ENCODE measurements at regions not wholly inside any gene's neighbourhood (a gene's known extent, or its start where the extent isn't known, plus 50 kb on each side); places are given as distances from the start of the nearest gene placed in this dataset.

DNA sequence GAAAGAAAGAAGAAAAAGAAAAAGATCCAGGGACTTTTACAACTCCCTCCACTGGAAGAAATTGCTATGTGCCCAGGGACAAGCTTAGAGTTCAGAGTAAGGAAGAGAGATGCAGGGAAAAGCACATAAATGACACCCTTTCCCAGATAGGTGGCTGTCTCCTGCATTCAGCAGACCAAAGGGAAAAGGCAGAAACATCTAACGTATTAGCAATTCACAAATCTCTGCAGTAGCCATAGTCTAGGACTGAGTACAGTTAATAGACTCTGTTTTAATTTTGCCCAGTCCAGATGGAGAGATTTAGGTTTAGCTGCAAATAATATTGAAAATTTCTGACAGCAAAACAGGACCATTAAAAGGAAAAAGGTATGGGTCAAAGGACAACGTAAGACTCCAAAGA, 71.3 kb upstream of the TNFRSF21 start:
- H3K36me3 ChIP-seq (ENCODE audit: insufficient read depth, low read length) = no peaks in the 10 kb centered on the region
- CTCF ChIA-PET (ENCODE audit: unreplicated experiment) = interaction anchor here (1.0 kb wide), 1 partner anchor 236 kb away, joined by 3 read pairs; no protein-coding TSS in a partner anchor
- no peak overlapping the region for H2AFZ ChIP-seq (ENCODE audit: low read length)
- DNase-seq (ENCODE audit: low spot score) = no peak
- H3K4me1 ChIP-seq (ENCODE audit: insufficient read depth, low read length, poor library complexity, severe bottlenecking) = peaks cover 6% of the 10 kb centered on the region
- H3K79me2 ChIP-seq (ENCODE audit: insufficient read depth, low read depth, low read length) = no peaks in the 10 kb centered on the region
- H3K9me3 ChIP-seq (ENCODE audit: low read length) = peaks cover 7% of the 10 kb centered on the region; the same call in 1 of the 2 replicates
- intact Hi-C loops (cut with micrococcal nuclease; ENCODE audit: unreplicated experiment) = no loop called here
- no peak overlapping the region for H3K4me2 ChIP-seq (ENCODE audit: low read length)
- H4K20me1 ChIP-seq (ENCODE audit: insufficient read depth, low read length) = no peaks in the 10 kb centered on the region
- TF ChIP-seq EZH2phosphoT487 (IDR thresholded peaks at IDR 0.05; ENCODE audit: borderline replicate concordance, low read depth, low read length) (no peak), CTCF (conservative IDR thresholded peaks at IDR 0.05; ENCODE audit: low read length) (no peak)
- no TSS peak for BruUV-seq (replicated peaks)
- POLR2A ChIA-PET = interaction anchor here (0.5 to 1.8 kb wide), 7 partner anchors 9 to 749 kb away, joined by 3 to 8 read pairs (median 5); no protein-coding TSS in a partner anchor
- H3K27ac ChIP-seq (ENCODE audit: low read depth, low read length, poor library complexity, severe bottlenecking) = no peak overlapping the region
- H3K4me3 ChIP-seq (ENCODE audit: low read depth, low read length, poor library complexity, severe bottlenecking) = no peak overlapping the region
- no peaks in the 10 kb centered on the region for H3K9me2 ChIP-seq (ENCODE audit: insufficient read depth, low read length)

GRCh38 chr6:47383360-47383759, 73.7 kb upstream of the TNFRSF21 start:
- H4K20me1 ChIP-seq (ENCODE audit: insufficient read depth, low read length) = no peaks in the 10 kb centered on the region
- H3K9me3 ChIP-seq (ENCODE audit: low read length) = peaks cover 25% of the 10 kb centered on the region; the same call in 1 of the 2 replicates
- DNase-seq (ENCODE audit: low spot score) = no peak
- no peak overlapping the region for H3K4me3 ChIP-seq (ENCODE audit: low read depth, low read length, poor library complexity, severe bottlenecking)
- H3K36me3 ChIP-seq (ENCODE audit: insufficient read depth, low read length) = no peaks in the 10 kb centered on the region; the same call in 1 of the 2 replicates
- H3K4me1 ChIP-seq (ENCODE audit: insufficient read depth, low read length, poor library complexity, severe bottlenecking) = no peaks in the 10 kb centered on the region
- CTCF ChIA-PET (ENCODE audit: unreplicated experiment) = no interaction called here
- H3K4me2 ChIP-seq (ENCODE audit: low read length) = no peak overlapping the region
- H3K9me2 ChIP-seq (ENCODE audit: insufficient read depth, low read length) = no peaks in the 10 kb centered on the region
- no peak overlapping the region for H3K27ac ChIP-seq (ENCODE audit: low read depth, low read length, poor library complexity, severe bottlenecking)
- POLR2A ChIA-PET = no interaction called here
- no peak overlapping the region for H2AFZ ChIP-seq (ENCODE audit: low read length)
- intact Hi-C loops (cut with micrococcal nuclease; ENCODE audit: unreplicated experiment) = no loop called here
- BruUV-seq (replicated peaks) = no TSS peak
- TF ChIP-seq CTCF (conservative IDR thresholded peaks at IDR 0.05; ENCODE audit: low read length) = no peak
- no peak for TF ChIP-seq EZH2phosphoT487 (IDR thresholded peaks at IDR 0.05; ENCODE audit: borderline replicate concordance, low read depth, low read length)
- no peaks in the 10 kb centered on the region for H3K79me2 ChIP-seq (ENCODE audit: insufficient read depth, low read depth, low read length)

GRCh38 chr6:47391675-47392074, 82.0 kb upstream of the TNFRSF21 start:
- no TSS peak for BruUV-seq (replicated peaks)
- Histone ChIP-seq H3K9me2 (ENCODE audit: insufficient read depth, low read length) (no peaks in the 10 kb centered on the region), H3K36me3 (ENCODE audit: insufficient read depth, low read length) (no peaks in the 10 kb centered on the region; the same call in 1 of the 2 replicates), H2AFZ (ENCODE audit: low read length) (no peak overlapping the region), H3K27ac (ENCODE audit: low read depth, low read length, poor library complexity, severe bottlenecking) (no peak overlapping the region), H4K20me1 (ENCODE audit: insufficient read depth, low read length) (no peaks in the 10 kb centered on the region), H3K4me3 (ENCODE audit: low read depth, low read length, poor library complexity, severe bottlenecking) (no peak overlapping the region), H3K9me3 (ENCODE audit: low read length) (peaks cover 22% of the 10 kb centered on the region; the same call in 1 of the 2 replicates), H3K4me1 (ENCODE audit: insufficient read depth, low read length, poor library complexity, severe bottlenecking) (no peaks in the 10 kb centered on the region), H3K4me2 (ENCODE audit: low read length) (no peak overlapping the region), H3K79me2 (ENCODE audit: insufficient read depth, low read depth, low read length) (no peaks in the 10 kb centered on the region)
- POLR2A ChIA-PET = interaction anchor here (0.6 to 2.4 kb wide), 5 partner anchors 10 to 410 kb away, joined by 3 to 9 read pairs (median 4); no protein-coding TSS in a partner anchor
- intact Hi-C loops (cut with micrococcal nuclease; ENCODE audit: unreplicated experiment) = no loop called here
- TF ChIP-seq CTCF (conservative IDR thresholded peaks at IDR 0.05; ENCODE audit: low read length) (no peak), EZH2phosphoT487 (IDR thresholded peaks at IDR 0.05; ENCODE audit: borderline replicate concordance, low read depth, low read length) (no peak)
- CTCF ChIA-PET (ENCODE audit: unreplicated experiment) = no interaction called here
- no peak for DNase-seq (ENCODE audit: low spot score)

All from OCI-LY7 (cell line).